ENCODE measurements at regions not wholly inside any gene's neighbourhood (a gene's known extent, or its start where the extent isn't known, plus 50 kb on each side); places are given as distances from the start of the nearest gene placed in this dataset.

GRCh38 chr9:1658661-1659362 lies 356.3 kb upstream of the SMARCA2 start:
- no peak overlapping the region for H3K4me3 Mint-ChIP-seq
- peaks cover 11% of the 10 kb centered on the region for H3K9me3 ChIP-seq (ENCODE audit: control insufficient read depth, low read length)
- H3K4me3 ChIP-seq (ENCODE audit: low read length): no peak overlapping the region
- no peak for DNase-seq
- WGBS, 2 experiments (ENCODE audit: insufficient coverage in 1 of 2, insufficient read length in 1 of 2): 90 to 95% methylated on average over 3 to 4 of the region's 4 CpGs
- no peak overlapping the region for H3K27ac ChIP-seq (ENCODE audit: low read depth, low read length)
- H3K27me3 Mint-ChIP-seq (ENCODE audit: insufficient read depth): peaks cover 12% of the 10 kb centered on the region
- no peak for TF ChIP-seq CTCF (conservative IDR thresholded peaks at IDR 0.05)
- H3K9ac ChIP-seq (ENCODE audit: extremely low read depth, low read length, poor library complexity, severe bottlenecking): no peak overlapping the region
- no peaks in the 10 kb centered on the region for H3K4me1 Mint-ChIP-seq
- H3K9me3 Mint-ChIP-seq: peaks cover 12% of the 10 kb centered on the region
- no peaks in the 10 kb centered on the region for H3K27me3 ChIP-seq (ENCODE audit: control insufficient read depth, insufficient read depth, low read length, poor library complexity, severe bottlenecking)
- H3K36me3 Mint-ChIP-seq (ENCODE audit: low read depth): no peaks in the 10 kb centered on the region
- no peaks in the 10 kb centered on the region for H3K4me1 ChIP-seq (ENCODE audit: control insufficient read depth, insufficient read depth, low read length)
- no peaks in the 10 kb centered on the region for H3K36me3 ChIP-seq (ENCODE audit: control insufficient read depth, insufficient read depth, low read length)
- H3K27ac Mint-ChIP-seq: no peak overlapping the region

- 87 to 94% methylated on average over 3 of the region's 3 CpGs for WGBS, 2 experiments (ENCODE audit: insufficient coverage in 1 of 2, insufficient read length in 1 of 2)
- H3K9me3 ChIP-seq (ENCODE audit: control insufficient read depth, low read length): peaks cover 16% of the 10 kb centered on the region
Measured at GRCh38 chr9:1659363-1659690, 355.8 kb upstream of the SMARCA2 start.

GRCh38 chr9:1668441-1668840 lies 346.7 kb upstream of the SMARCA2 start:
- Mint-ChIP-seq H3K9me3 (peaks cover 37% of the 10 kb centered on the region), H3K4me1 (peaks cover 1% of the 10 kb centered on the region)

More at GRCh38 chr9:1659363-1659690, 355.8 kb upstream of the SMARCA2 start:
- H3K4me3 ChIP-seq (ENCODE audit: low read length): no peak overlapping the region
- H3K9ac ChIP-seq (ENCODE audit: extremely low read depth, low read length, poor library complexity, severe bottlenecking): no peak overlapping the region
- no peak for TF ChIP-seq CTCF (conservative IDR thresholded peaks at IDR 0.05)
- Mint-ChIP-seq H3K4me3 (no peak overlapping the region), H3K4me1 (no peaks in the 10 kb centered on the region), H3K27me3 (ENCODE audit: insufficient read depth) (peaks cover 11% of the 10 kb centered on the region), H3K36me3 (ENCODE audit: low read depth) (no peaks in the 10 kb centered on the region), H3K9me3 (peaks cover 17% of the 10 kb centered on the region), H3K27ac (no peak overlapping the region)
- H3K27ac ChIP-seq (ENCODE audit: low read depth, low read length): no peak overlapping the region
- DNase-seq: no peak
- H3K27me3 ChIP-seq (ENCODE audit: control insufficient read depth, insufficient read depth, low read length, poor library complexity, severe bottlenecking): no peaks in the 10 kb centered on the region
- H3K36me3 ChIP-seq (ENCODE audit: control insufficient read depth, insufficient read depth, low read length): no peaks in the 10 kb centered on the region
- H3K4me1 ChIP-seq (ENCODE audit: control insufficient read depth, insufficient read depth, low read length): no peaks in the 10 kb centered on the region

More at GRCh38 chr9:1668441-1668840, 346.7 kb upstream of the SMARCA2 start:
- no peaks in the 10 kb centered on the region for H3K4me1 ChIP-seq (ENCODE audit: control insufficient read depth, insufficient read depth, low read length)
- no peak overlapping the region for H3K9ac ChIP-seq (ENCODE audit: extremely low read depth, low read length, poor library complexity, severe bottlenecking)
- no peak overlapping the region for H3K27ac ChIP-seq (ENCODE audit: low read depth, low read length)
- H3K36me3 Mint-ChIP-seq (ENCODE audit: low read depth): peaks cover 8% of the 10 kb centered on the region
- WGBS, 2 experiments (ENCODE audit: insufficient coverage in 1 of 2, insufficient read length in 1 of 2): 100% methylated on average over 1 of the region's 1 CpG; no CpG with 5 or more reads in 1 of the 2 experiments
- H3K4me3 Mint-ChIP-seq: no peak overlapping the region
- DNase-seq: no peak
- peaks cover 23% of the 10 kb centered on the region for H3K9me3 ChIP-seq (ENCODE audit: control insufficient read depth, low read length)
- no peak for TF ChIP-seq CTCF (conservative IDR thresholded peaks at IDR 0.05)
- H3K27me3 Mint-ChIP-seq (ENCODE audit: insufficient read depth): peaks cover 4% of the 10 kb centered on the region
- no peaks in the 10 kb centered on the region for H3K27me3 ChIP-seq (ENCODE audit: control insufficient read depth, insufficient read depth, low read length, poor library complexity, severe bottlenecking)
- peak overlapping the region; percentile 25 for H3K4me3 ChIP-seq (ENCODE audit: low read length)
- H3K27ac Mint-ChIP-seq: no peak overlapping the region
- no peaks in the 10 kb centered on the region for H3K36me3 ChIP-seq (ENCODE audit: control insufficient read depth, insufficient read depth, low read length)

Measured in endodermal cell (in vitro differentiated cells).